PC-3 (cell line): ENCODE measurements at regions not wholly inside any gene's neighbourhood (a gene's known extent, or its start where the extent isn't known, plus 50 kb on each side); places are given as distances from the start of the nearest gene placed in this dataset.

Experiments
- CTCF ChIP-seq: fragments of 300-600 bp; sonication (generic); conservative IDR thresholded peaks from 2 replicates; pipeline ENCODE4 v1.5.1; 2017; ENCODE audit warnings: antibody characterized with exemption, low read depth, mild to moderate bottlenecking, low read length
- EZH2 ChIP-seq: fragments of 300-600 bp; sonication (generic); IDR thresholded peaks from one replicate; pipeline ENCODE4 v1.6.1; 2017; ENCODE audit warnings: antibody characterized with exemption, mild to moderate bottlenecking, low read length; ENCODE audit not compliant: unreplicated experiment
- EZH2phosphoT487 ChIP-seq: fragments of 300-600 bp; sonication (generic); IDR thresholded peaks from 2 replicates; pipeline ENCODE4 v1.6.1; 2018; ENCODE audit warnings: mild to moderate bottlenecking, antibody characterized with exemption, low read length, borderline replicate concordance

- no peak for TF ChIP-seq CTCF
- TF ChIP-seq EZH2: no peak
- no peak for TF ChIP-seq EZH2phosphoT487
These were observed 1564.4 kb downstream of the EFNA5 start for GRCh38 chr5:106106384-106106783.
